CD4-positive, alpha-beta T cell treated with Interleukin-6 for 4 hours (primary cell): ENCODE measurements at regions not wholly inside any gene's neighbourhood (a gene's known extent, or its start where the extent isn't known, plus 50 kb on each side); places are given as distances from the start of the nearest gene placed in this dataset.

Experiments
- DNase-seq: peaks from one replicate; pipeline ENCODE4 v3.0.0-alpha.2; 2020; ENCODE audit warnings: mixed read lengths

- DNase-seq = no peak
Measured at GRCh38 chr18:44170208-44170880, 510.3 kb upstream of the SETBP1 start.

- no peak for DNase-seq
Measured at GRCh38 chr18:44171301-44171700, 509.4 kb upstream of the SETBP1 start.

GRCh38 chr18:44175891-44176290 is 504.8 kb upstream of the SETBP1 start:
- no peak for DNase-seq

GRCh38 chr18:44178476-44178875 is 502.2 kb upstream of the SETBP1 start:
- no peak for DNase-seq

- DNase-seq = no peak
Measured at GRCh38 chr18:44179693-44180092, 501.0 kb upstream of the SETBP1 start.

- no peak for DNase-seq
Measured at GRCh38 chr18:44180683-44181082, 500.0 kb upstream of the SETBP1 start.

GRCh38 chr18:44181951-44182747 is 498.5 kb upstream of the SETBP1 start:
- no peak for DNase-seq

GRCh38 chr18:44186001-44186400 is 494.7 kb upstream of the SETBP1 start:
- DNase-seq = no peak

GRCh38 chr18:44187090-44187489 is 493.6 kb upstream of the SETBP1 start:
- no peak for DNase-seq

- DNase-seq = no peak
Measured at GRCh38 chr18:44195394-44196140, 485.1 kb upstream of the SETBP1 start.

GRCh38 chr18:44197832-44198611 is 482.7 kb upstream of the SETBP1 start:
- DNase-seq = no peak

- DNase-seq = no peak
Measured at GRCh38 chr18:44198612-44199284, 481.9 kb upstream of the SETBP1 start.

- no peak for DNase-seq
Measured at GRCh38 chr18:44213293-44213692, 467.4 kb upstream of the SETBP1 start.

GRCh38 chr18:44214396-44214795 is 466.3 kb upstream of the SETBP1 start:
- DNase-seq = no peak

GRCh38 chr18:44216169-44216568 is 464.5 kb upstream of the SETBP1 start:
- no peak for DNase-seq

GRCh38 chr18:44227501-44227900 is 453.2 kb upstream of the SETBP1 start:
- no peak for DNase-seq

GRCh38 chr18:44229693-44230108 is 451.0 kb upstream of the SETBP1 start:
- DNase-seq = no peak

GRCh38 chr18:44231936-44232335 is 448.8 kb upstream of the SETBP1 start:
- DNase-seq = no peak

GRCh38 chr18:44232500-44232899 is 448.2 kb upstream of the SETBP1 start:
- DNase-seq = no peak

- DNase-seq = no peak
Measured at GRCh38 chr18:44238454-44238853, 442.2 kb upstream of the SETBP1 start.

GRCh38 chr18:44238911-44239310 is 441.8 kb upstream of the SETBP1 start:
- DNase-seq = no peak

- no peak for DNase-seq
Measured at GRCh38 chr18:44241020-44241419, 439.7 kb upstream of the SETBP1 start.
